IMR-90 (cell line): ENCODE measurements at regions not wholly inside any gene's neighbourhood (a gene's known extent, or its start where the extent isn't known, plus 50 kb on each side); places are given as distances from the start of the nearest gene placed in this dataset.
"Not testable (repeated sequence)": the region's sequence is repeated elsewhere in the genome, so short reads cannot be mapped to it uniquely, and the experiment has no call there.

Experiments used
- ATAC-seq: fragments of 200-7000 bp; cut with Tn5 transposase; 2 replicates; pipeline ENCODE4 v1.9.1; 2020; ENCODE audit warnings: low read depth, mild to moderate bottlenecking, moderate library complexity
- BruUV-seq: library from RNA; stranded (reverse); fragments of 400-500 nt; replicated peaks from 2 replicates; lab custom pipeline; 2021; lab: Mats Ljungman, UMichigan
- CTCF ChIA-PET: fragments of 300-600 bp; formaldehyde crosslinking; extraction: SDS; loops from one replicate; lab custom pipeline; 2021; ENCODE audit warnings: antibody characterized with exemption; lab: Yijun Ruan, JAX
- POLR2A ChIA-PET: fragments of 300-600 bp; sonication (Branson Sonifier 250); formaldehyde crosslinking; loops from one replicate; lab custom pipeline; 2022; ENCODE audit warnings: antibody characterized with exemption; ENCODE audit not compliant: unreplicated experiment; lab: Charles Lee
- DNase-seq: peaks from one replicate; pipeline ENCODE4 v3.0.0; 2013
- H2AFZ ChIP-seq: replicated peaks from 2 replicates; pipeline ENCODE3; 2013; ENCODE audit warnings: low read length, mild to moderate bottlenecking; ENCODE audit not compliant: poor library complexity
- H2AK5ac ChIP-seq: 2 replicates; pipeline ENCODE4 v1.6.1; 2013; ENCODE audit warnings: low read depth, low read length, inconsistent platforms
- H2AK9ac ChIP-seq: replicated peaks from 2 replicates; pipeline ENCODE3; 2013; ENCODE audit warnings: mild to moderate bottlenecking, low read depth, low read length, moderate library complexity; ENCODE audit not compliant: poor library complexity
- H2BK120ac ChIP-seq: 2 replicates; pipeline ENCODE4 v1.6.1; 2013; ENCODE audit warnings: low read depth, low read length, inconsistent platforms
- H2BK15ac ChIP-seq: 3 replicates; pipeline ENCODE4 v1.6.1; 2013; ENCODE audit warnings: low read depth, low read length, inconsistent platforms
- H2BK20ac ChIP-seq: 2 replicates; pipeline ENCODE4 v1.6.1; 2013; ENCODE audit warnings: low read depth, mild to moderate bottlenecking, inconsistent platforms, low read length, moderate library complexity
- H2BK5ac ChIP-seq: 2 replicates; pipeline ENCODE4 v1.6.1; 2013; ENCODE audit warnings: mild to moderate bottlenecking, low read depth, low read length, inconsistent platforms; ENCODE audit not compliant: poor library complexity, severe bottlenecking
- H3K14ac ChIP-seq: replicated peaks from 2 replicates; pipeline ENCODE4 v1.6.1; 2013; ENCODE audit warnings: low read depth, low read length, inconsistent platforms
- H3K18ac ChIP-seq: 2 replicates; pipeline ENCODE4 v1.6.1; 2013; ENCODE audit warnings: low read depth, low read length, control low read depth
- H3K23ac ChIP-seq: 2 replicates; pipeline ENCODE4 v1.6.1; 2013; ENCODE audit warnings: low read depth, low read length, inconsistent platforms
- H3K27ac ChIP-seq: 2 replicates; pipeline ENCODE4 v1.5.1; 2013; ENCODE audit warnings: mild to moderate bottlenecking, control low read depth, low read length; ENCODE audit not compliant: insufficient read depth
- H3K27me3 ChIP-seq: 2 replicates; pipeline ENCODE4 v1.6.1; 2013; ENCODE audit warnings: low read length; ENCODE audit not compliant: control insufficient read depth, insufficient read depth
- H3K36me3 ChIP-seq: 2 replicates; pipeline ENCODE4 v1.6.1; 2013; ENCODE audit warnings: low read length, mixed read lengths; ENCODE audit not compliant: control insufficient read depth, insufficient read depth
- H3K4ac ChIP-seq: 2 replicates; pipeline ENCODE4 v1.6.1; 2013; ENCODE audit warnings: low read depth, low read length, inconsistent platforms
- H3K4me1 ChIP-seq: 2 replicates; pipeline ENCODE4 v1.6.1; 2013; ENCODE audit warnings: low read length, mixed read lengths; ENCODE audit not compliant: control insufficient read depth, insufficient read depth
- H3K4me2 ChIP-seq: 2 replicates; pipeline ENCODE4 v1.6.1; 2013; ENCODE audit warnings: low read depth, mild to moderate bottlenecking, control low read depth, low read length, moderate library complexity
- H3K4me3 ChIP-seq: 2 replicates; pipeline ENCODE4 v1.5.1; 2013; ENCODE audit warnings: low read depth, mild to moderate bottlenecking, control low read depth, low read length, moderate library complexity; ENCODE audit not compliant: insufficient read depth
- H3K56ac ChIP-seq: 2 replicates; pipeline ENCODE4 v1.6.1; 2013; ENCODE audit warnings: low read length, inconsistent platforms; ENCODE audit not compliant: insufficient read depth; ENCODE audit errors: extremely low read depth
- H3K79me1 ChIP-seq, 2 experiments: 2 replicates each; pipeline ENCODE4 v1.6.1; 2013; ENCODE audit warnings: low read length in 2 of 2, inconsistent platforms in 1 of 2, low read depth in 1 of 2
- H3K9ac ChIP-seq: 2 replicates; pipeline ENCODE4 v1.6.1; 2013; ENCODE audit warnings: low read depth, low read length, control low read depth
- H3K9me1 ChIP-seq: 2 replicates; pipeline ENCODE4 v1.6.1; 2013; ENCODE audit warnings: low read length, inconsistent platforms; ENCODE audit not compliant: insufficient read depth
- H3K9me3 ChIP-seq: 2 replicates; pipeline ENCODE4 v1.6.1; 2013; ENCODE audit warnings: low read length; ENCODE audit not compliant: control insufficient read depth, insufficient read depth
- H4K20me1 ChIP-seq: 2 replicates; pipeline ENCODE4 v1.6.1; 2013; ENCODE audit warnings: low read length, inconsistent platforms; ENCODE audit not compliant: insufficient read depth
- H4K5ac ChIP-seq: 2 replicates; pipeline ENCODE4 v1.6.1; 2013; ENCODE audit warnings: mild to moderate bottlenecking, low read depth, low read length, control low read depth
- H4K8ac ChIP-seq, 2 experiments: 2 replicates each; pipeline ENCODE4 v1.6.1; 2013; ENCODE audit warnings: low read depth in 2 of 2, low read length in 2 of 2, control low read depth in 1 of 2, inconsistent platforms in 1 of 2
- H4K91ac ChIP-seq: 2 replicates; pipeline ENCODE4 v1.6.1; 2013; ENCODE audit warnings: low read depth, low read length, inconsistent platforms; ENCODE audit not compliant: insufficient read depth
- WGBS, 2 experiments: methylation state at CpG; one replicate each; pipeline versions ENCODE4 v1.1.5 to v1.1.7; 2013; ENCODE audit warnings: missing lambda C conversion rate in 2 of 2; ENCODE audit not compliant: insufficient read length in 1 of 2; ENCODE audit errors: extremely low coverage in 2 of 2; 5-methylcytosine and 5-hydroxymethylcytosine counted together
- dilution Hi-C: fragments of 300-500 bp; cut with HindIII; formaldehyde crosslinking; loops from one replicate; pipeline ENCODE4 v1.14.3; 2018; ENCODE audit warnings: low sequenced_read_pairs; ENCODE audit not compliant: unreplicated experiment
- in situ Hi-C: fragments of 300-500 bp; cut with MboI; formaldehyde crosslinking; loops from 3 replicates; pipeline ENCODE4 v1.14.3; 2019; ENCODE audit warnings: low sequenced_read_pairs, inconsistent platforms, mixed read lengths
- intact Hi-C: fragments of 100-400 bp; cut with micrococcal nuclease; formaldehyde crosslinking; loops from 2 replicates; pipeline ENCODE4 v1.10.0; 2022

DNA sequence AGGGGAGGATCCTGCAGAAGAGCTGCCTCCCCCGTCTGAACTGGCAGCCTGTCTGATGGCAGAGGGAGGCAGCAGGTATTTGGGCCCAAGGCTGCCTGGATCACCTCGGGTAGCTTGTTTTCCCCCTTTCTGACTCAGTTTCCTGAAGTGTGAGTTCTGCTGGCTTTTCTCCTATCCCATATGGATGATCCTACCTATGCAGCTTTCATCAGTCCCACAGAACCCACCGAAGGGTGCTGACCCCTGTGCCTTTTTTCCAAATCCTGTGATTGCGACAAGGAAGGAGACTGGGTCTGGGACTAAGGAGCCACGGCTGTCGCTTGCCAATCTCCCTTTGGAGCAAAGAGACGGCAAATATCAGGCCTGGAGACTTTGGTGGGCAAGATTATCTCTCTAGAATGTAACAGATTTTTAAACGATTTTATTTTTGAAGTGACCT, 208.7 kb downstream of the BANP start:
- H3K4ac ChIP-seq, H4K8ac ChIP-seq, H3K4me3 ChIP-seq, in situ Hi-C loops, H3K27ac ChIP-seq, intact Hi-C loops, H3K14ac ChIP-seq, H2BK120ac ChIP-seq, POLR2A ChIA-PET, H4K5ac ChIP-seq, H3K36me3 ChIP-seq, H3K18ac ChIP-seq, H3K4me1 ChIP-seq, H2BK5ac ChIP-seq, H3K4me2 ChIP-seq, DNase-seq, H2BK20ac ChIP-seq, dilution Hi-C loops, H2AFZ ChIP-seq, BruUV-seq, H3K23ac ChIP-seq, H2AK9ac ChIP-seq, H4K91ac ChIP-seq, H4K20me1 ChIP-seq, H3K79me1 ChIP-seq, H2BK15ac ChIP-seq, ATAC-seq, H3K9ac ChIP-seq, H3K27me3 ChIP-seq, H3K56ac ChIP-seq, H3K9me3 ChIP-seq, H3K9me1 ChIP-seq: not testable (repeated sequence)
- CTCF ChIA-PET = interaction anchor here (0.5 kb wide), 1 partner anchor 374 kb away, joined by 3 read pairs; no protein-coding TSS in a partner anchor
- H2AK5ac ChIP-seq = 0 out of 2 replicates have a peak overlapping the region, but pooled peaks have one; percentile 50
- WGBS, 2 experiments = no CpG with 5 or more reads among the region's 8 CpGs

DNA sequence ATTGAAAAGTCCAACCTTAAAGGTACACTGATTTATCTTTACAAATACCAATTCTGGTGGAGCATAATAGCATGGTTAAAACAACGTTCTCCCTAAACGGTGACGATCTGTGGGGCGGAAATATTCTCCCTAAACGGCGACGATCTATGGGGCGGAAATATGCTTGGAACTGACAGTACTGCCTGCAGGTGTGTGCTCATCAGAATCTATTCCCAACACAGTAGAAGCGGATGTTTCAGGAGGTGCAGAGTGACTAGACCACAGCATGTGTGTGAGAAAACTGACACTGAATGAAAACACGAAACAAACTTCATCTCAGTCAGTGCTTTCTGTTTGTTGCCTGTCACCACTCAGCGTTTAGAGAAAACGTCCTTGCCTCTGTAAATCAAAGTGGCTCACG, 210.0 kb downstream of the BANP start:
- H3K4ac ChIP-seq = peak overlapping the region; percentile 72
- peak overlapping the region; percentile 78 for H2BK5ac ChIP-seq
- H4K8ac ChIP-seq = peak overlapping the region; percentile 50 to 77; a peak in 2 of 4 replicates
- H3K9me1 ChIP-seq, H3K36me3 ChIP-seq, H2AFZ ChIP-seq, ATAC-seq, dilution Hi-C loops, H3K9me3 ChIP-seq, in situ Hi-C loops, CTCF ChIA-PET, H3K56ac ChIP-seq, H3K4me1 ChIP-seq, H3K27me3 ChIP-seq, H4K20me1 ChIP-seq, POLR2A ChIA-PET, BruUV-seq, H3K4me3 ChIP-seq, H2AK9ac ChIP-seq, DNase-seq, H3K79me1 ChIP-seq, intact Hi-C loops: not testable (repeated sequence)
- peak overlapping the region; percentile 87 for H3K23ac ChIP-seq
- peak overlapping the region; percentile 89 for H2BK120ac ChIP-seq
- peak overlapping the region; percentile 99; the same call in 1 of the 2 replicates for H3K27ac ChIP-seq
- peak overlapping the region; percentile 100 for H4K5ac ChIP-seq
- peak overlapping the region; percentile 85; the same call in 1 of the 2 replicates for H2AK5ac ChIP-seq
- peak overlapping the region; percentile 55; the same call in 1 of the 2 replicates for H2BK20ac ChIP-seq
- peak overlapping the region; percentile 86 for H3K4me2 ChIP-seq
- 0 out of 3 replicates have a peak overlapping the region, but pooled peaks have one; percentile 14 for H2BK15ac ChIP-seq
- H4K91ac ChIP-seq = peak overlapping the region; percentile 52; the same call in 1 of the 2 replicates
- peak overlapping the region; percentile 58 for H3K9ac ChIP-seq
- peak overlapping the region; percentile 96 for H3K14ac ChIP-seq
- 88% methylated on average over 3 of the region's 13 CpGs; no CpG with 5 or more reads in 1 of the 2 experiments for WGBS, 2 experiments
- peak overlapping the region; percentile 99 for H3K18ac ChIP-seq
